Hepatocyte (in vitro differentiated cells): ENCODE measurements at regions not wholly inside any gene's neighbourhood (a gene's known extent, or its start where the extent isn't known, plus 50 kb on each side); places are given as distances from the start of the nearest gene placed in this dataset.

Experiments
- DNase-seq: peaks from one replicate; pipeline ENCODE4 v3.0.0-alpha.2; 2016; ENCODE audit warnings: low spot score
- H2AFZ ChIP-seq: fragments of 200-600 bp; sonication (generic); 2 replicates; pipeline ENCODE4 v1.6.0; 2016; ENCODE audit warnings: antibody characterized with exemption, mild to moderate bottlenecking
- H3K27ac ChIP-seq: fragments of 200-600 bp; sonication (generic); 2 replicates; pipeline ENCODE4 v1.5.1; 2016; ENCODE audit warnings: mild to moderate bottlenecking
- H3K27me3 ChIP-seq: fragments of 200-600 bp; sonication (generic); 2 replicates; pipeline ENCODE4 v1.6.1; 2016
- H3K36me3 ChIP-seq: fragments of 200-600 bp; sonication (generic); replicated peaks from 2 replicates; pipeline ENCODE4 v1.5.1; 2016; ENCODE audit warnings: low read depth; ENCODE audit not compliant: insufficient read depth
- H3K4me1 ChIP-seq: fragments of 200-600 bp; sonication (generic); 2 replicates; pipeline ENCODE4 v1.5.1; 2016; ENCODE audit warnings: mild to moderate bottlenecking, moderate library complexity; ENCODE audit not compliant: insufficient read depth
- H3K4me2 ChIP-seq: fragments of 200-600 bp; sonication (generic); 2 replicates; pipeline ENCODE4 v1.6.0; 2016
- H3K4me3 ChIP-seq: fragments of 200-600 bp; sonication (generic); 2 replicates; pipeline ENCODE4 v1.5.1; 2016; ENCODE audit warnings: mild to moderate bottlenecking
- H3K79me2 ChIP-seq: fragments of 200-600 bp; sonication (generic); 2 replicates; pipeline ENCODE4 v1.6.0; 2017; ENCODE audit warnings: mild to moderate bottlenecking
- H3K9me2 ChIP-seq: fragments of 200-600 bp; sonication (generic); replicated peaks from 2 replicates; pipeline ENCODE4 v1.6.0; 2017; ENCODE audit warnings: mild to moderate bottlenecking; ENCODE audit not compliant: insufficient read depth
- H3K9me3 ChIP-seq: fragments of 200-600 bp; sonication (generic); 2 replicates; pipeline ENCODE4 v1.5.1; 2016; ENCODE audit warnings: low read depth, mild to moderate bottlenecking
- H4K20me1 ChIP-seq: fragments of 200-600 bp; sonication (generic); 2 replicates; pipeline ENCODE4 v1.6.0; 2016; ENCODE audit warnings: mild to moderate bottlenecking; ENCODE audit not compliant: insufficient read depth, poor library complexity, severe bottlenecking
- EZH2 ChIP-seq: fragments of 200-600 bp; sonication (generic); IDR thresholded peaks from 2 replicates; pipeline ENCODE4 v1.6.1; 2016; ENCODE audit warnings: antibody characterized with exemption, mild to moderate bottlenecking, borderline replicate concordance
- EZH2phosphoT487 ChIP-seq: fragments of 200-600 bp; sonication (generic); IDR thresholded peaks from one replicate; pipeline ENCODE4 v1.6.1; 2018; ENCODE audit warnings: antibody characterized with exemption, mild to moderate bottlenecking, low read depth, moderate library complexity; ENCODE audit not compliant: unreplicated experiment, severe bottlenecking
- WGBS: methylation state at CpG from one replicate; pipeline ENCODE4 v1.1.6; 2016; ENCODE audit warnings: low lambda C conversion rate; ENCODE audit errors: missing lambda C conversion rate; 5-methylcytosine and 5-hydroxymethylcytosine counted together
- TF ChIP-seq, protein P1 (sequence below): fragments of 200-600 bp; sonication (generic); IDR thresholded peaks from 2 replicates; pipeline ENCODE4 v1.5.1; 2016; ENCODE audit warnings: antibody characterized with exemption, mild to moderate bottlenecking; ENCODE audit not compliant: poor library complexity

DNA sequence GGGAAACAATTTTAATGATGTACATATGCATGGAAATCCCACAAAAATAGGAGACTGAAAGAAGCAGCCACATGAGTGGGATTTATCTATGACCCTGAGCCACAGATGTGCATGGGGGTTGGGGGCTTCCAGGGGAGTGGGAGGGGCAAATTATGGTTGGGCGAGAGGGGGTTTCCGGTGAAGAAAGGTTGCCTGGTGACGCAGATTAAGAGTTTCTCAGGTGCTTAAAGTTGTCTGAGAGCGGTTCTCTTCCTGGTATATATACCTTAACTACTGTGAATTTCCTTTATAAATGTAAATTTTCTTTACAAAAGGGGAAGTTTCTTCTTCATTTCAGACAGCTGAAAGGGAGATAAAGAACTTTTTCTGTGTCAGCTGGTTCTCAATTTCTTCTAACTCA, 273.6 kb upstream of the PITRM1 start:
- Histone ChIP-seq H3K9me3 (no peaks in the 10 kb centered on the region), H3K27ac (no peak overlapping the region), H3K79me2 (no peaks in the 10 kb centered on the region), H3K4me2 (no peak overlapping the region), H2AFZ (no peak overlapping the region), H3K4me3 (no peak overlapping the region), H3K27me3 (no peaks in the 10 kb centered on the region), H3K4me1 (no peaks in the 10 kb centered on the region), H4K20me1 (no peaks in the 10 kb centered on the region), H3K9me2 (no peaks in the 10 kb centered on the region), H3K36me3 (no peaks in the 10 kb centered on the region)
- DNase-seq, result no peak
- WGBS, result 86% methylated on average over 4 of the region's 4 CpGs
- TF ChIP-seq EZH2 (no peak), EZH2phosphoT487 (no peak)
- TF ChIP-seq, protein P1, sequence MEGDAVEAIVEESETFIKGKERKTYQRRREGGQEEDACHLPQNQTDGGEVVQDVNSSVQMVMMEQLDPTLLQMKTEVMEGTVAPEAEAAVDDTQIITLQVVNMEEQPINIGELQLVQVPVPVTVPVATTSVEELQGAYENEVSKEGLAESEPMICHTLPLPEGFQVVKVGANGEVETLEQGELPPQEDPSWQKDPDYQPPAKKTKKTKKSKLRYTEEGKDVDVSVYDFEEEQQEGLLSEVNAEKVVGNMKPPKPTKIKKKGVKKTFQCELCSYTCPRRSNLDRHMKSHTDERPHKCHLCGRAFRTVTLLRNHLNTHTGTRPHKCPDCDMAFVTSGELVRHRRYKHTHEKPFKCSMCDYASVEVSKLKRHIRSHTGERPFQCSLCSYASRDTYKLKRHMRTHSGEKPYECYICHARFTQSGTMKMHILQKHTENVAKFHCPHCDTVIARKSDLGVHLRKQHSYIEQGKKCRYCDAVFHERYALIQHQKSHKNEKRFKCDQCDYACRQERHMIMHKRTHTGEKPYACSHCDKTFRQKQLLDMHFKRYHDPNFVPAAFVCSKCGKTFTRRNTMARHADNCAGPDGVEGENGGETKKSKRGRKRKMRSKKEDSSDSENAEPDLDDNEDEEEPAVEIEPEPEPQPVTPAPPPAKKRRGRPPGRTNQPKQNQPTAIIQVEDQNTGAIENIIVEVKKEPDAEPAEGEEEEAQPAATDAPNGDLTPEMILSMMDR, result no peak

DNA sequence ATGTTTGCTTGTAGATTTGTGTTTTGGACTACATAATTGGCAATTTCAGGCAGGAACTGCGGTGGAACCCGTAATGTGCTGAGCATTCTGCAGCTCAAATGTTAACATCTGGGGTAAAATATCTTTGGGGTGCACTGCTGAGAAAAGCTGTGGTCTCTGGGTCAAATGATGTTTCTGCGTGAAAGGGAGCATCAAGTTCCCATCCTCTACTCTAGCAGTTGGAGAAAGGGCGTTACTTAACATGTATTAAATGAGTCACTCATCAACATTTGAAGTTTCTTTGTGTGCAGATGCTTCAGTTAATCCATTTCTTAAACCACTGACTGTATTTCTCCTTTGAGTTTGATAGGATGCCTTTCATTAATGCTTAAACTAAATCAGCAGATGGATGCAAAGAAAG, 273.1 kb upstream of the PITRM1 start:
- Histone ChIP-seq H3K4me3 (no peak overlapping the region), H3K4me2 (no peak overlapping the region), H4K20me1 (no peaks in the 10 kb centered on the region), H3K79me2 (no peaks in the 10 kb centered on the region), H3K27me3 (no peaks in the 10 kb centered on the region), H2AFZ (no peak overlapping the region), H3K9me3 (no peaks in the 10 kb centered on the region), H3K27ac (no peak overlapping the region), H3K9me2 (no peaks in the 10 kb centered on the region), H3K4me1 (no peaks in the 10 kb centered on the region), H3K36me3 (no peaks in the 10 kb centered on the region)
- DNase-seq, result no peak
- WGBS, result 81% methylated on average over 4 of the region's 4 CpGs
- TF ChIP-seq, protein P1, result no peak
- TF ChIP-seq EZH2, result no peak
- TF ChIP-seq EZH2phosphoT487, result no peak

DNA sequence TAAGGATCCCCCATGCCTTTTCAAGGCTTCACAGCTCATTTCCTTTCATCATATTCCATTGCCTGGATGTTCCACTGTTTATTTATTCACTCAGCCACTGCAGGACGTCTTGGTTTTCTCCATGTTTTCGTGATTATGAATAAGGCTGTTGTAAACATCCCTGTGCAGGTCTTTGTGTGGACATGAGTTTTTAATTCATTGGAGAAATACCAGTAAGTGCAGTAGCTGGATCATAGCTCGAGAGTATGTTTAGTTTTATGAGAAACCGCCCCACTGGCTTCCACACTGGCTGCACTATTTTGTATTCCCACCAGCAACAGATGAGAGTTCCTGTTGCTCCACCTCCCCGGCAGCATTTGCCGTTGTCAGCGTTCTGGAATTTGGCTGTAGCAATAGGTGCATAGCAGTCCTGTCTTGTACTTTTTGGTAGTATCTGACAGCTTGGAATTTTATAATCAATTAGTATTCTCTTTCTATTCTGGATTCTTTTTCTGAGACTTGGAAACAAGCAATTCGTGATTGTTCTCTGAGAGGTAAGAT, 269.9 kb upstream of the PITRM1 start:
- TF ChIP-seq EZH2 (no peak), EZH2phosphoT487 (no peak)
- TF ChIP-seq, protein P1, result no peak
- Histone ChIP-seq H3K79me2 (no peaks in the 10 kb centered on the region), H2AFZ (no peak overlapping the region), H3K27me3 (no peaks in the 10 kb centered on the region), H3K9me2 (no peaks in the 10 kb centered on the region), H3K36me3 (no peaks in the 10 kb centered on the region), H3K4me2 (no peak overlapping the region), H4K20me1 (no peaks in the 10 kb centered on the region), H3K4me3 (no peak overlapping the region), H3K9me3 (no peaks in the 10 kb centered on the region), H3K4me1 (peaks cover under 1% of the 10 kb centered on the region), H3K27ac (no peak overlapping the region)
- DNase-seq, result no peak
- 87% methylated on average over 8 of the region's 8 CpGs for WGBS

DNA sequence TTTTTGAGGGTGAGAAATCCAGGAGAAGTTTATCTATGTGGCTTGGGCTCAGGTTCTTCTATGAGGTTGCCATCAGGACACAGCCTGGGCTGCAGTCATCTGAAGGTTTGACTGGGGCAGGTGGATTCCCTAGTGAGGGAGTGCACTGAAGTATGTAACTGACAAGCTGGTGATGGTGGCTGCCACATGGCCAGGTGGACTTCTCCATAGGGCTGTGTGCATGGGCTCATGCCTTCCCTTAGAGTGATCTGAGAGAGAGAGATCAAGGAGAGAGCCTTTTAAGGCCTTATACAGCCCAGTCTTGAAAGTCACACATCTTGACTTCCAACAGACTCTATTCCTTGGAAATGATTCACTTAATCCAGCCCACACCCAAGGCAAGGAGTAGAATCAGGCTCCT, 266.6 kb upstream of the PITRM1 start:
- no peaks in the 10 kb centered on the region for H3K36me3 ChIP-seq
- H4K20me1 ChIP-seq, result no peaks in the 10 kb centered on the region
- no peak overlapping the region for H3K4me2 ChIP-seq
- no peaks in the 10 kb centered on the region for H3K9me3 ChIP-seq
- no peak overlapping the region for H3K27ac ChIP-seq
- H2AFZ ChIP-seq, result no peak overlapping the region
- no peaks in the 10 kb centered on the region for H3K9me2 ChIP-seq
- no peak overlapping the region for H3K4me3 ChIP-seq
- H3K4me1 ChIP-seq, result peaks cover 5% of the 10 kb centered on the region
- DNase-seq, result no peak
- TF ChIP-seq EZH2 (no peak), EZH2phosphoT487 (no peak)
- TF ChIP-seq, protein P1, result no peak
- H3K79me2 ChIP-seq, result no peaks in the 10 kb centered on the region
- H3K27me3 ChIP-seq, result no peaks in the 10 kb centered on the region
